ENCODE measurements at regions not wholly inside any gene's neighbourhood (a gene's known extent, or its start where the extent isn't known, plus 50 kb on each side); places are given as distances from the start of the nearest gene placed in this dataset.
"Not testable (repeated sequence)": the region's sequence is repeated elsewhere in the genome, so short reads cannot be mapped to it uniquely, and the experiment has no call there.

DNA sequence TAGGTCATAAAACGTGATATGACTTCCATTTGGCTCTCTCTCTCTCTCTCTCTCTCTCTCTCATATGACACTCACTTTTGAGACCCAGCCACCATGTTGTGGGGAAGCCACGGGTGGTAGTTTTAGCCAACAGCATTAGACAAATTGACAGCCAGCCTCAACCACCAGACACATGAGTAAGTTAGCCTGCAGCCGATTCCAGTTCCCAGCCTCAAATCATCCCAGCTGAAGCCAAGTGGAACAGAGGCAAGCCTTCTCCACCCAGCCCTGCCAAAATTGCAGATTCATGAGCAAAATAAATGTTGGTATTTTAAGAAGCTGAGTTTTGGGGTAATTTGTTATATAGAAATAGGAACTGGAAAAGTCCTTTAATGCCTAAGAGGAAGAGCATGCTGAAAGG is 98.0 kb upstream of the DNAH14 start:
- TF ChIP-seq EZH2 (IDR thresholded peaks at IDR 0.05; ENCODE audit: borderline replicate concordance, low read length) = no peak
- TF ChIP-seq, protein P1, sequence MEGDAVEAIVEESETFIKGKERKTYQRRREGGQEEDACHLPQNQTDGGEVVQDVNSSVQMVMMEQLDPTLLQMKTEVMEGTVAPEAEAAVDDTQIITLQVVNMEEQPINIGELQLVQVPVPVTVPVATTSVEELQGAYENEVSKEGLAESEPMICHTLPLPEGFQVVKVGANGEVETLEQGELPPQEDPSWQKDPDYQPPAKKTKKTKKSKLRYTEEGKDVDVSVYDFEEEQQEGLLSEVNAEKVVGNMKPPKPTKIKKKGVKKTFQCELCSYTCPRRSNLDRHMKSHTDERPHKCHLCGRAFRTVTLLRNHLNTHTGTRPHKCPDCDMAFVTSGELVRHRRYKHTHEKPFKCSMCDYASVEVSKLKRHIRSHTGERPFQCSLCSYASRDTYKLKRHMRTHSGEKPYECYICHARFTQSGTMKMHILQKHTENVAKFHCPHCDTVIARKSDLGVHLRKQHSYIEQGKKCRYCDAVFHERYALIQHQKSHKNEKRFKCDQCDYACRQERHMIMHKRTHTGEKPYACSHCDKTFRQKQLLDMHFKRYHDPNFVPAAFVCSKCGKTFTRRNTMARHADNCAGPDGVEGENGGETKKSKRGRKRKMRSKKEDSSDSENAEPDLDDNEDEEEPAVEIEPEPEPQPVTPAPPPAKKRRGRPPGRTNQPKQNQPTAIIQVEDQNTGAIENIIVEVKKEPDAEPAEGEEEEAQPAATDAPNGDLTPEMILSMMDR (IDR thresholded peaks at IDR 0.05; ENCODE audit: low read length) = no peak
- H3K36me3 ChIP-seq (ENCODE audit: insufficient read depth, low read length) = no peaks in the 10 kb centered on the region
- no peaks in the 10 kb centered on the region for H3K79me2 ChIP-seq (ENCODE audit: insufficient read depth, low read length)
- no peaks in the 10 kb centered on the region for H3K4me1 ChIP-seq (ENCODE audit: insufficient read depth, low read length, severe bottlenecking)
- H3K9me3 ChIP-seq (ENCODE audit: low read length) = no peaks in the 10 kb centered on the region
- H3K9me2 ChIP-seq (ENCODE audit: low read depth, low read length) = no peaks in the 10 kb centered on the region
- H4K20me1 ChIP-seq (ENCODE audit: insufficient read depth, low read length) = no peaks in the 10 kb centered on the region
- H3F3A ChIP-seq (ENCODE audit: insufficient read depth, low read length) = no peaks in the 10 kb centered on the region
- H3K4me2 ChIP-seq (ENCODE audit: low read length) = no peak overlapping the region
- no peak overlapping the region for H3K9ac ChIP-seq (ENCODE audit: low read length)
- no peaks in the 10 kb centered on the region for H3K27me3 ChIP-seq (ENCODE audit: insufficient read depth, low read length)
- H3K4me3 ChIP-seq (ENCODE audit: low read depth, low read length, poor library complexity, severe bottlenecking) = no peak overlapping the region
- H3K27ac ChIP-seq (ENCODE audit: low read depth, low read length, poor library complexity, severe bottlenecking) = no peak overlapping the region
- H2AFZ ChIP-seq (ENCODE audit: low read length) = no peak overlapping the region

DNA sequence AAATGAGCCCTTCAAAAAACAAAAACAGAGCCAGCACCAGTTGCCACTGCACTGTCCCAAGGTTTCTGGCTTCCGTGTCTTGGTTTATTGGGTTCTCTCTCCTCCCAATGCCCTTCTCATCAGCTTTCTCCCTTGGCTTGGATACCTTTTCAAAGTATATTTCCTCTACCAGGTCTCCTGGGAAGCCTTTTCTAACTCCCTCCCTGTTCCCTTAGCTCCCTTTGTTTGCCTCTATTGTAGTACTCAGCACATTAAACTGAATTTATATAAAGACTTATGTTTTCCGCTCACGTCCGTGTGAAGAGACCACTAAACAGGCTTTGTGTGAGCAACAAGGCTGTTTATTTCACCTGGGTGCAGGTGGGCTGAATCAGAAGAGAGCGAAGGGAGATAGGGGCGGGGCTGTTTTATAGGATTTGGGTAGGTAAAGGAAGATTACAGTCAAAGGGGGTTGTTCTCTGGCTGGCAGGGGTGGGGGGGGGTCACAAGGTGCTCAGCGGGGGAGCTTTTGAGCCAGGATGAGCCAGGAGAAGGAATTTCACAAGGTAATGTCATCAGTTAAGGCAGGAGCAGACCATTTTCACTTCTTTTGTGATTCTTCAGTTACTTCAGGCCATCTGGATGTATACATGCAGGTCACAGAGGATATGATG is 89.7 kb upstream of the DNAH14 start:
- H3K4me3 ChIP-seq (ENCODE audit: low read depth, low read length, poor library complexity, severe bottlenecking); H3K4me2 ChIP-seq (ENCODE audit: low read length); H4K20me1 ChIP-seq (ENCODE audit: insufficient read depth, low read length); H3K79me2 ChIP-seq (ENCODE audit: insufficient read depth, low read length); H3K9me2 ChIP-seq (ENCODE audit: low read depth, low read length); H3K27me3 ChIP-seq (ENCODE audit: insufficient read depth, low read length); H3K9me3 ChIP-seq (ENCODE audit: low read length); H3K27ac ChIP-seq (ENCODE audit: low read depth, low read length, poor library complexity, severe bottlenecking); H3K4me1 ChIP-seq (ENCODE audit: insufficient read depth, low read length, severe bottlenecking); H2AFZ ChIP-seq (ENCODE audit: low read length); H3F3A ChIP-seq (ENCODE audit: insufficient read depth, low read length); H3K9ac ChIP-seq (ENCODE audit: low read length); H3K36me3 ChIP-seq (ENCODE audit: insufficient read depth, low read length): not testable (repeated sequence)

DNA sequence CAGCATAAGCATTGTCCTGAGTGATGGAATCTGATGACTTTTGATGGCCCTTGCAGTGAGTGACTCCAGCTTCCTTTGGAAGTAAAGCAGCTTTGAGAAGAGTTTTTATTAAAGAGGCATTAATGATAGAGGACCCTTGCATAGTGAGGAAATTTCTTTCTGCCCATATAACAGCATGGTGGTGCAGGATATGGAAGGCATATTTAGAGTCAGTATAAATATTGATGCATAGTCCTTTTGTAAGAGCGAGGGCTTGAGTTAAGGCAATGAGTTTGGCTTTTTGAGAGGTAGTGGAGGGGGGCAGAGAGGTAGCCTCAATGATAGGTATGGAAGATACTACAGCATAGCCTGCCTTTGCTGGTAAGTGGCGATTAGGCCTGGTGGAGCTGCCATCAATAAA is 87.7 kb upstream of the DNAH14 start:
- not testable (repeated sequence) for H2AFZ ChIP-seq (ENCODE audit: low read length); H3K9me2 ChIP-seq (ENCODE audit: low read depth, low read length); H3K27ac ChIP-seq (ENCODE audit: low read depth, low read length, poor library complexity, severe bottlenecking); H4K20me1 ChIP-seq (ENCODE audit: insufficient read depth, low read length); H3K36me3 ChIP-seq (ENCODE audit: insufficient read depth, low read length); H3K27me3 ChIP-seq (ENCODE audit: insufficient read depth, low read length); H3F3A ChIP-seq (ENCODE audit: insufficient read depth, low read length); H3K9ac ChIP-seq (ENCODE audit: low read length); H3K4me3 ChIP-seq (ENCODE audit: low read depth, low read length, poor library complexity, severe bottlenecking); H3K79me2 ChIP-seq (ENCODE audit: insufficient read depth, low read length); H3K4me2 ChIP-seq (ENCODE audit: low read length); H3K4me1 ChIP-seq (ENCODE audit: insufficient read depth, low read length, severe bottlenecking); H3K9me3 ChIP-seq (ENCODE audit: low read length)

- Histone ChIP-seq H3K4me3 (ENCODE audit: low read depth, low read length, poor library complexity, severe bottlenecking) (no peak overlapping the region), H4K20me1 (ENCODE audit: insufficient read depth, low read length) (no peaks in the 10 kb centered on the region), H3K9ac (ENCODE audit: low read length) (no peak overlapping the region), H3K27me3 (ENCODE audit: insufficient read depth, low read length) (no peaks in the 10 kb centered on the region; the same call in 1 of the 2 replicates), H3K79me2 (ENCODE audit: insufficient read depth, low read length) (no peaks in the 10 kb centered on the region), H3K4me2 (ENCODE audit: low read length) (no peak overlapping the region), H3K4me1 (ENCODE audit: insufficient read depth, low read length, severe bottlenecking) (no peaks in the 10 kb centered on the region), H3K9me3 (ENCODE audit: low read length) (no peaks in the 10 kb centered on the region), H3K36me3 (ENCODE audit: insufficient read depth, low read length) (no peaks in the 10 kb centered on the region), H3K9me2 (ENCODE audit: low read depth, low read length) (no peaks in the 10 kb centered on the region), H2AFZ (ENCODE audit: low read length) (no peak overlapping the region), H3K27ac (ENCODE audit: low read depth, low read length, poor library complexity, severe bottlenecking) (no peak overlapping the region), H3F3A (ENCODE audit: insufficient read depth, low read length) (no peaks in the 10 kb centered on the region)
- TF ChIP-seq, protein P1 (IDR thresholded peaks at IDR 0.05; ENCODE audit: low read length) = no peak
- TF ChIP-seq EZH2 (IDR thresholded peaks at IDR 0.05; ENCODE audit: borderline replicate concordance, low read length) = no peak
Measured at GRCh38 chr1:224846119-224846907, 83.2 kb upstream of the DNAH14 start.

Data from OCI-LY1 (cell line).